ENCODE measurements at regions not wholly inside any gene's neighbourhood (a gene's known extent, or its start where the extent isn't known, plus 50 kb on each side); places are given as distances from the start of the nearest gene placed in this dataset.

DNA sequence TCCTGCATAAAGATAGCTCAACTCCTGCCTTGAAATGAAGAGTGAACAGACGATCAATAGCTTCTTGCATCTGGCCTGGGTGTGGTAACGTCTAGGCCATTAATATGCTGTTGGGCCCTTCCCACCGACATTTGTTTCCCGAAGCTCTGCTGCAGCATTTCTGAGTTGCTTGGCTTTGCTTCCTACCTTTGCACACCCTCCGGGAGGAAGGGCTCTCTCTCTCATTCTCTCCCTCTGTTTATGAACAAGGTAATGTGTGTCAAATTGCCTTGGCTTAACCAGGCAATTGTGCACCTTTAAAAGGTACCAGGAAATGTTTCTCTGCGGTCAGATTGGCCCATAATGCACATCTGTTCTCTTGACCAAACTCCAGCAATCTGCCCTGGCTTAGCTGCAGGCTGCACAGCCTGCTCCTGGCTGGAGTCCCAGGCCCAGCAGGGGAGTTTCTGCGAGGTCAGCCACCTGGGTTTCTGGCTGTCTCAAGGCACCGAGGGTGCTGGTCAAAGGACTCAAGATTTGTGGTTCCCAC lies 223.7 kb downstream of the SNX10 start:
- no peaks in the 10 kb centered on the region for H3K27me3 ChIP-seq
- peaks cover 0 to 15% (median 11%) of the 10 kb centered on the region in 10 experiments; a peak in 15 of 20 replicates for H3K4me1 ChIP-seq
- H3K9me3 ChIP-seq (replicated peaks in 1 of 11): peaks cover 0 to 11% (median 6%) of the 10 kb centered on the region in 11 experiments; a peak in 11 of 22 replicates
- no peaks in the 10 kb centered on the region for H3K36me3 ChIP-seq
- no peak overlapping the region for H3K27ac ChIP-seq
- TF ChIP-seq Cebpa-rat (IDR thresholded peaks at IDR 0.05): no peak
- H4K20me1 ChIP-seq: no peaks in the 10 kb centered on the region
- H3K4me2 ChIP-seq: no peak overlapping the region
- H3K9ac ChIP-seq: no peak overlapping the region
- no peak overlapping the region for H3K4me3 ChIP-seq

DNA sequence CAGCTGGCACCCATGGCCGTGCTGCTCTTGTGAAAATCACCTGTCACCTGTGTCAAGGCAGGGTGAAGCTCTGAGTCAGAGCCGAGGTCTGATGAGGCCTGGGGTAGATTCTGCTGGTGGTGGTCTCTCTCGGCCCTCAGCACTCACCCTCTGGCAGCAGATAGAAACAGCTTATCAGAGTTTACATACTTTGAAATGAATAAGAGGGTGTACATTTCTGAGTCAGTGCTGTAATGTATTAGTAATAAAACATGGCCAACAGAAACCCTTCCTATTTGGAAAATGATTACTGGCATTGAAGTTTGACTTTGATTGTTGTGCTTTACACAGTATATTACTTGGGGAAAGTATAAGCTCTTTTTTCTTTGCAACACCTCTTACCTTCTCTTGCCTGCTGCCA lies 228.8 kb downstream of the SNX10 start:
- no peaks in the 10 kb centered on the region for H3K36me3 ChIP-seq
- no peak overlapping the region for H3K4me2 ChIP-seq

DNA sequence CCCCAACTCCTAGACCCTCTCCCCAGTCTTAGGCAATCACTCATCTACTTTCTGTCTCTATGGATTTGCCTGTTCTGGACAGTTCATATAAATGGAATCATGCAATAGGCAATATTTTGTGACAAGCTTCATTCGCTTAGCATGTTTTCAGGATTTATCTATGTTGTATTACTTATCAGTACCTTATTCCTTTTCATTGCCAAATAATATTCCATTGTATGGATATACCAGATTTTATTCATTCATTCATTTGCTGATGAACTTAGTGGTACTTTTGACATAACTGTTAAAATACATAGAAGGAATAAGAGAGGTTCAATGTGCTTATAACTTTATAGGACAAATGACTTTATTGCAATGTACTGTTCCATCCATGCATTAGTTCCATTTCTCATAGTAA lies 231.0 kb downstream of the SNX10 start:
- no peak overlapping the region for H3K4me3 ChIP-seq
- H3K9me3 ChIP-seq (replicated peaks in 1 of 11): peaks cover 0 to 10% (median 8%) of the 10 kb centered on the region in 11 experiments; a peak in 6 of 22 replicates
- no peak for TF ChIP-seq Cebpa-rat (IDR thresholded peaks at IDR 0.05)
- H3K27ac ChIP-seq: no peak overlapping the region
- peaks cover 0 to 12% (median 0%) of the 10 kb centered on the region in 10 experiments; a peak in 5 of 20 replicates for H3K4me1 ChIP-seq
- no peak overlapping the region for H3K4me2 ChIP-seq
- H3K9ac ChIP-seq: no peak overlapping the region
- no peaks in the 10 kb centered on the region for H4K20me1 ChIP-seq
- no peaks in the 10 kb centered on the region for H3K27me3 ChIP-seq
- no peaks in the 10 kb centered on the region for H3K36me3 ChIP-seq

More for the DNA sequence above, 228.8 kb downstream of the SNX10 start:
- no peak for TF ChIP-seq Cebpa-rat (IDR thresholded peaks at IDR 0.05)
- Histone ChIP-seq H3K4me1 (peaks cover 0 to 5% (median 0%) of the 10 kb centered on the region in 10 experiments; a peak in 5 of 20 replicates), H3K27ac (no peak overlapping the region), H3K27me3 (no peaks in the 10 kb centered on the region), H3K9me3 (replicated peaks in 1 of 11) (peaks cover 0 to 10% (median 8%) of the 10 kb centered on the region in 11 experiments; a peak in 6 of 22 replicates), H3K9ac (no peak overlapping the region), H3K4me3 (no peak overlapping the region), H4K20me1 (no peaks in the 10 kb centered on the region)

DNA sequence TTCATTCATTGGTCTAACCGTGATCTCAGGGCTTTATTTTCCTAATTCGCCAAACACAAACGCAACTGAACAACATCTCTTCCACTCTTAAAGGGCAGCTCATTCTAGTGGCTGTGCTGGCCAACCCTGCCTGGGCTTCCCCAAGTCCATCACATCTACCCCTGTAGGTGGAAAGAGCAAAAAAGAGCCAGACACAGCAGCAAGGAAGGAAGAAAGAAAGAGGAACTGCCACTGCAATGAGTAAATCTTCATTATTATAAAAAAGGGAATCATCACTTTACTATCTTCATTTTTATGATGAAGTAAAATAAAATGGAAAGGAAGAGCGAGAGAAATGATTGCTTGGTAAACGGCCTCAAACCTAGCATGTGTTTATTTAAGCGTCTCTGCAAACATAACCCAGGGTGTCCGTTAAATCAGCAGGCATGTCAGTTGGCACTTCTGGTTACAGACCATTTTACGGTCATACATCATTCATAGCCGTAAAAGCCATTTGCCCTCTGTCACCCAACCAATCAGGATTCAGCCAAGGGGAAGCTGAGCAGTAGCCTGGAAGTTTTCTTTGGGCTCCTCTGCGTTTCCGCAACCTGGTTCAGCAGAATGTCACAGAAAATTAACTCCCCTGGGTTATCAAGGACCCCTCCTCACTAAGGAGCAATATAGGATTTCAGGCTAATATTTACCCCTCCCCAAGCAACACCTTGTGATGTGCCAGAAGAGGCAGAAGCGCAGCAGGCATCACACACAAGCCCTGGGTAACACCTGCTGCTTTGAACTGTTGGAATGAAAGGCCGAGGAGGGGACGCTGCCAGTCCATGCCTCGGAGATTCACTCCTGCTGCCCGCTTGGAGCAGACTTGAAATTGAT lies 234.0 kb downstream of the SNX10 start:
- peaks cover 0 to 12% (median 0%) of the 10 kb centered on the region in 10 experiments; a peak in 5 of 20 replicates for H3K4me1 ChIP-seq
- TF ChIP-seq Cebpa-rat (IDR thresholded peaks at IDR 0.05): no peak
- H3K27ac ChIP-seq: no peak overlapping the region
- H3K4me2 ChIP-seq: no peak overlapping the region
- H3K9ac ChIP-seq: no peak overlapping the region
- H3K9me3 ChIP-seq (replicated peaks in 1 of 11): peaks cover 0 to 10% (median 8%) of the 10 kb centered on the region in 11 experiments; a peak in 6 of 22 replicates
- no peaks in the 10 kb centered on the region for H4K20me1 ChIP-seq
- no peaks in the 10 kb centered on the region for H3K36me3 ChIP-seq
- H3K27me3 ChIP-seq: no peaks in the 10 kb centered on the region
- H3K4me3 ChIP-seq: no peak overlapping the region

DNA sequence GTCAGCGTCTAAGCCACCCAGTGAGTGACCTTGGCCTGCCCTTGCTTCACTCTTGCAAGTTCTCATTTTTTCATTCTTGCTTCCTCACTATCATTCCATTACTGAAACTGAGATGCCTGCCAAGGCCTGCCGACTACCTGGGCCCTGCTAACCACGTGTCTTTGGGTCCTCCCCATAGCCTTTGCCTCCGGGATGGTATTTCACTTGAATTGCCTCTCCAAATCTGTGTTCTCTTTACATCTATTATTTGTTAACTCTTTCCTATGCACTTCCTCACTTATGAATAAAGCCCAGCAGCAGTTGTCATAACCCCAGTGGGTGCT lies 234.6 kb downstream of the SNX10 start:
- Histone ChIP-seq H4K20me1 (no peaks in the 10 kb centered on the region), H3K9ac (no peak overlapping the region), H3K27ac (no peak overlapping the region), H3K4me2 (no peak overlapping the region), H3K4me1 (peaks cover 0 to 12% (median 0%) of the 10 kb centered on the region in 10 experiments; a peak in 5 of 20 replicates), H3K27me3 (no peaks in the 10 kb centered on the region), H3K4me3 (no peak overlapping the region), H3K36me3 (no peaks in the 10 kb centered on the region), H3K9me3 (replicated peaks in 1 of 11) (peaks cover 0 to 10% (median 8%) of the 10 kb centered on the region in 11 experiments; a peak in 6 of 22 replicates)
- no peak for TF ChIP-seq Cebpa-rat (IDR thresholded peaks at IDR 0.05)

DNA sequence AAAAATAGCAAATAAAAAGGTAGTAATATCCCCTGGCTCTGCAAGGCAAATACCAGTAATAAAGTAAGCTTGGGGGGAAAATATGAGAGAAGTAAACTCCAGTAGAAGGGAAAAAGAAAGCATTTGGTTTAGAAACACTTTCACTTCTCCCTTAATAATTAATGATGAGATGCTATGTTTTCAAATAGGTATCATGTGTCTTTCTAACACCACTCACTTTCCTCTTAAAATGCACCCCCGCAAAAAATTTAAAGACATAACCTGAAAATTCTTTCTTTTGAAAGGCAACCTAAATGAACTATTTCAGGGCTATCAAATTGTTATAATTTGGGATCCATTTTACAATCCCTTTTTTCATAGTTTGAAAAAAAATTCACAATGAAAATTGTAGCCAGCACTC lies 240.3 kb downstream of the SNX10 start:
- Histone ChIP-seq H3K4me2 (no peak overlapping the region), H3K4me1 (no peaks in the 10 kb centered on the region), H3K4me3 (no peak overlapping the region), H3K27ac (no peak overlapping the region), H3K36me3 (no peaks in the 10 kb centered on the region), H3K27me3 (no peaks in the 10 kb centered on the region), H3K9ac (no peak overlapping the region), H3K9me3 (replicated peaks in 1 of 11) (no peaks in the 10 kb centered on the region), H4K20me1 (no peaks in the 10 kb centered on the region)
- TF ChIP-seq Cebpa-rat (IDR thresholded peaks at IDR 0.05): no peak

DNA sequence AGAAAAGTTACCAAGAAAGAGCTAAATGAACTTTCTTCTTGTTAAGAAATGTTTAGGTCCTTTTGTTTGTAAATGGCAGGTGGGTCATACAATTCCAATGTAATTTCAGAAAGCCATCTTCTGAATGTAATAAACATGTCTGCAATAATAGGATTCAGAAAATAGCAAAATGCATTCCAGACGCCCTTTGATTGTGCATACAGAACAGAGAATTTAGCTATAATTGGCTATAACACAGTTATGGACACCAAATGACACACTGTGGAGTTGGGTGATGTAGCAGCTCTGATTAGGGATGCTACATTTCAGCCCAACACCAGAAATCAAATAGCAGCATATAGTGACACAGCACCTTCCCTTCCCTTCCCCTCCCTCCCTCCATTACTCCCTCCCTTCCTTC lies 240.8 kb downstream of the SNX10 start:
- H3K27me3 ChIP-seq: no peaks in the 10 kb centered on the region
- no peak overlapping the region for H3K4me3 ChIP-seq
- H3K4me2 ChIP-seq: no peak overlapping the region
- no peaks in the 10 kb centered on the region for H4K20me1 ChIP-seq
- H3K4me1 ChIP-seq: no peaks in the 10 kb centered on the region
- no peak for TF ChIP-seq Cebpa-rat (IDR thresholded peaks at IDR 0.05)
- no peaks in the 10 kb centered on the region for H3K9me3 ChIP-seq (replicated peaks in 1 of 11)
- H3K9ac ChIP-seq: no peak overlapping the region
- H3K36me3 ChIP-seq: no peaks in the 10 kb centered on the region
- H3K27ac ChIP-seq: no peak overlapping the region

DNA sequence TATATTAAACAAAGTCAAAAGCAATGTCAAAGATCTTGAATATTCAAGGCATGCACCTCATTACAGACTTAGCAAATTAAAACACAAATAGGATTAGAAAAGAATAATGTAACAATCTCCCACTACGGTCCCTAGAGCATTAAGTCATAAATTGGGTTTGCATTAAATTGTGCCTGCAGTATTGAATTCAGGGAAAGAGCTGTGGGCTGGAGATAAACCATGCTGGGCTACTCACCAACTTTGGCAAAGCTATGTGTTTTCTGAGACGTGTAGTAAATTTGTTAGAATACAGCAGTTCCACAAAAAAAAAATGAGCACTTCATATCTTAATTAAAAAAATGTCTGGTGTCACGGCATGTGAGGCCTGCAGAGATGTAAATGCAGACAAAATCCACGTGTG lies 241.6 kb downstream of the SNX10 start:
- H3K9me3 ChIP-seq (replicated peaks in 1 of 11): no peaks in the 10 kb centered on the region
- H3K27ac ChIP-seq: no peak overlapping the region
- TF ChIP-seq Cebpa-rat (IDR thresholded peaks at IDR 0.05): no peak
- no peaks in the 10 kb centered on the region for H3K4me1 ChIP-seq
- 0 out of 22 replicates have a peak, but pooled peaks cover 0 to under 1% (median 0%) of the 10 kb centered on the region in 11 experiments for H3K27me3 ChIP-seq
- no peaks in the 10 kb centered on the region for H3K36me3 ChIP-seq
- no peak overlapping the region for H3K9ac ChIP-seq
- no peaks in the 10 kb centered on the region for H4K20me1 ChIP-seq
- H3K4me2 ChIP-seq: no peak overlapping the region
- H3K4me3 ChIP-seq: no peak overlapping the region

DNA sequence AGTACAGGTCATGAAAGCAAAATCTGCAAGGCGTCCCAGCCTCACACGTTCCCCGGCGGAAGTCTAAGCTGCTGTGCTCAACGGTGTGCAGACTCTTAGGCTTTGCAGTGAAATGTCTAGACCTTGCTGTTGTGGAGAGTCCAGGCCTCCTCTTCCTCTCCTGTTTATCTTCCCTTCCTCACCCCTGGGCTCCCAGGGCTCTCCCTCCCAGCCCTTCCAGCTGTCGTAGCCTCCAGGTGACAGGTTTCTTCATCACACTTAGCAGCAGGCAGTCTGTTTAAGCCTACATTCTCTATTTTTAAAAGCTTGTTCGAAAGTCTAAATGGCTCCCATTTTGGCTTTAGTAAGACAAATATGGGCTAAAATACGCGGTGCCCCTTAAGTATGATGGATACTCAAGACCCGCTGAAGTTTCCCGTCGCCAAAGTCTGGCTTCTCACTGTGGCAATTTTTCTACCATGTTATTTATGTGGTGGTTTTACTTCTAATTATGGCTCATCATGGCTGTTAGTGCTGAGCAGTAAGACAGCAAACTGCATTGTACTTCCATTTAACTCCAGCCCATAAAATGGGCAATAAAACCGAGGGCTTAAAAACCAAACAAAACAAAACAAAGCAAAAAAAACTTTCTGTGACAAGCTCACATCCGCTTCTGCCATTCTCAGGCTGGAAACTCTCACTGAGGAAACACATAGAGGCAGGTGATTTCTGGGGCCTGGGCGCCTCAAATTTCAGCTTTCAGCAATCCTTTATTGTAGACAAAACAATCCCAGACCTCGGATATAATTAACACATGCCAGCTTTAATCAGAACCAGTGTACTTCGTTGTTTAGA lies 243.2 kb downstream of the SNX10 start:
- no peak overlapping the region for H3K4me3 ChIP-seq
- H4K20me1 ChIP-seq: no peaks in the 10 kb centered on the region
- H3K9me3 ChIP-seq (replicated peaks in 1 of 11): no peaks in the 10 kb centered on the region
- H3K27me3 ChIP-seq: peaks cover 0 to 7% (median 0%) of the 10 kb centered on the region in 11 experiments; a peak in 1 of 22 replicates
- no peak for TF ChIP-seq Cebpa-rat (IDR thresholded peaks at IDR 0.05)
- H3K4me1 ChIP-seq: no peaks in the 10 kb centered on the region
- no peak overlapping the region for H3K9ac ChIP-seq
- no peak overlapping the region for H3K27ac ChIP-seq
- no peaks in the 10 kb centered on the region for H3K36me3 ChIP-seq
- H3K4me2 ChIP-seq: no peak overlapping the region

Measured in BLaER1 treated with 17β-estradiol and CSF1 and Interleukin-3, amounts not matched to agents 10 nM and 100 nM (cell line).